ENCODE measurements at regions not wholly inside any gene's neighbourhood (a gene's known extent, or its start where the extent isn't known, plus 50 kb on each side); places are given as distances from the start of the nearest gene placed in this dataset.

DNA sequence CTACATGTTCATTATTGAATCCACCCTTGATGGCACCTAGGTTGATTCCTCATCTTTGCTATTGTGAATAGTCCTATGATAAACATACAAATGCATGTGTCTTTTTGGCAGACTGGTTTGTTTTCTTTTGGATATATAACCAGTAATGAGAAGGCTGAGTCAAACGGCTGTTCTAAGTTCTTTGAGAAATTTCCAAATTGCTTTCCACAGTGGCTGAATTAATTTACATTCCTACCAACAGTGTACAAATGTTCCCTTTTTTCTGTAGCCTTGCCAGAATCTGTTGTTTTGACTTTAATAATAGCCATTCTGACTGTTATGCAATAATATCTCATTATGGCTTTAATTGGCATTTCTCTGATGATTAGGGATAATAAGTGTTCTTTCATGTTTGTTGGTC, 184.9 kb downstream of the CASP12 start (continued):
- TF ChIP-seq, protein P1, sequence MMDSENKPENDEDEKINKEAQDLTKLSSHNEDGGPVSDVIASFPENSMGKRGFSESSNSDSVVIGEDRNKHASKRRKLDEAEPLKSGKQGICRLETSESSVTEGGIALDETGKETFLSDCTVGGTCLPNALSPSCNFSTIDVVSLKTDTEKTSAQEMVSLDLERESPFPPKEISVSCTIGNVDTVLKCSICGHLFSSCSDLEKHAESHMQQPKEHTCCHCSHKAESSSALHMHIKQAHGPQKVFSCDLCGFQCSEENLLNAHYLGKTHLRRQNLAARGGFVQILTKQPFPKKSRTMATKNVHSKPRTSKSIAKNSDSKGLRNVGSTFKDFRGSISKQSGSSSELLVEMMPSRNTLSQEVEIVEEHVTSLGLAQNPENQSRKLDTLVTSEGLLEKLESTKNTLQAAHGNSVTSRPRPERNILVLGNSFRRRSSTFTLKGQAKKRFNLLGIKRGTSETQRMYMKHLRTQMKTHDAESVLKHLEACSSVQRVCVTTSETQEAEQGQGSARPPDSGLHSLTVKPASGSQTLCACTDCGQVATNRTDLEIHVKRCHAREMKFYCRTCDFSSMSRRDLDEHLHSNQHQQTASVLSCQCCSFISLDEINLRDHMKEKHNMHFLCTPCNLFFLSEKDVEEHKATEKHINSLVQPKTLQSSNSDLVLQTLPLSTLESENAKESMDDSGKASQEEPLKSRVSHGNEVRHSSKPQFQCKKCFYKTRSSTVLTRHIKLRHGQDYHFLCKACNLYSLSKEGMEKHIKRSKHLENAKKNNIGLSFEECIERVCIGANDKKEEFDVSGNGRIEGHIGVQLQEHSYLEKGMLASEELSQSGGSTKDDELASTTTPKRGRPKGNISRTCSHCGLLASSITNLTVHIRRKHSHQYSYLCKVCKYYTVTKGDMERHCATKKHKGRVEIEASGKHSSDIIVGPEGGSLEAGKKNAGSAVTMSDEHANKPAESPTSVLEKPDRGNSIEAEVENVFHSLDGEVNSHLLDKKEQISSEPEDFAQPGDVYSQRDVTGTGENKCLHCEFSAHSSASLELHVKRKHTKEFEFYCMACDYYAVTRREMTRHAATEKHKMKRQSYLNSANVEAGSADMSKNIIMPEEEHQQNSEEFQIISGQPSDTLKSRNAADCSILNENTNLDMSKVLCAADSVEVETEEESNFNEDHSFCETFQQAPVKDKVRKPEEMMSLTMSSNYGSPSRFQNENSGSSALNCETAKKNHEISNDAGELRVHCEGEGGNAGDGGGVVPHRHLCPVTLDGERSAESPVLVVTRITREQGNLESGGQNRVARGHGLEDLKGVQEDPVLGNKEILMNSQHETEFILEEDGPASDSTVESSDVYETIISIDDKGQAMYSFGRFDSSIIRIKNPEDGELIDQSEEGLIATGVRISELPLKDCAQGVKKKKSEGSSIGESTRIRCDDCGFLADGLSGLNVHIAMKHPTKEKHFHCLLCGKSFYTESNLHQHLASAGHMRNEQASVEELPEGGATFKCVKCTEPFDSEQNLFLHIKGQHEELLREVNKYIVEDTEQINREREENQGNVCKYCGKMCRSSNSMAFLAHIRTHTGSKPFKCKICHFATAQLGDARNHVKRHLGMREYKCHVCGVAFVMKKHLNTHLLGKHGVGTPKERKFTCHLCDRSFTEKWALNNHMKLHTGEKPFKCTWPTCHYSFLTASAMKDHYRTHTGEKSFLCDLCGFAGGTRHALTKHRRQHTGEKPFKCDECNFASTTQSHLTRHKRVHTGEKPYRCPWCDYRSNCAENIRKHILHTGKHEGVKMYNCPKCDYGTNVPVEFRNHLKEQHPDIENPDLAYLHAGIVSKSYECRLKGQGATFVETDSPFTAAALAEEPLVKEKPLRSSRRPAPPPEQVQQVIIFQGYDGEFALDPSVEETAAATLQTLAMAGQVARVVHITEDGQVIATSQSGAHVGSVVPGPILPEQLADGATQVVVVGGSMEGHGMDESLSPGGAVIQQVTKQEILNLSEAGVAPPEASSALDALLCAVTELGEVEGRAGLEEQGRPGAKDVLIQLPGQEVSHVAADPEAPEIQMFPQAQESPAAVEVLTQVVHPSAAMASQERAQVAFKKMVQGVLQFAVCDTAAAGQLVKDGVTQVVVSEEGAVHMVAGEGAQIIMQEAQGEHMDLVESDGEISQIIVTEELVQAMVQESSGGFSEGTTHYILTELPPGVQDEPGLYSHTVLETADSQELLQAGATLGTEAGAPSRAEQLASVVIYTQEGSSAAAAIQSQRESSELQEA (CRISPR knock-in tag; IDR thresholded peaks at IDR 0.05; ENCODE audit: not compliant biosample characterization): no peak
- TF ChIP-seq STAT5B (CRISPR knock-in tag; IDR thresholded peaks at IDR 0.05): no peak
- TF ChIP-seq TEAD2 (CRISPR knock-in tag; IDR thresholded peaks at IDR 0.05): no peak
- TF ChIP-seq ZNF10 (CRISPR knock-in tag; IDR thresholded peaks at IDR 0.05; ENCODE audit: borderline replicate concordance, low read depth): no peak

DNA sequence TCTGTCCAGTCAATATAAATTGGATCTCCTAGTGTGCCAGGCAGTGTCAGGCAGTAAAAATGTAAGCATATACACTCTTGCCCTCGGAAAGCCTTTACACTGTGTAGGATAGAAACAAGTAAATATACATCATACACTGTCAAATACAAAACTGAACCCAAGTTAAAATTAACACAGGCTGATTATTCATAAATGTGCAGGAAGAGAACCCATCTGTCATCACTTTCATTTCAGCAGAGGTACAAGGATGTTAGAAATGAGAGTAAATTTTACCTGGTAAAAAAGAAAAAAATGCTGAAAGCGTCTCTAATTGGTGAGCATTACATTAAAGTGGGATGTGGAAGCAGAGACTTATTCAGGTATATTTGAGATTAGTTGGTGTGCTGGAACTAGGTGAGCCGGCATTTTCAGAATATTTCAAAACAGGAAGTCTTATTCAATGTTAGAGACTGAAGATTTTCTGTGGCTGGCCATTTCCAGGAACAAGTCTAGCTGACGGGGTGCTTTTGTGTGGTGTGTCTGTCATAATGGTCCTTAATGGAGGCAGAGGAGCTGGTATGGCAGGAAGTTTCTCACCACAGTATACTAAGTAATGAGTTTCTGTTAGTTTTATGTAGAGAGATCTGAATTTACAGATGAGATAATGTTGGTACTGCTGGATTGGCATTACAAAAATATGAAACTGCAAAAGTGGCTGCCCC, 192.6 kb downstream of the CASP12 start:
- TF ChIP-seq, protein P2, sequence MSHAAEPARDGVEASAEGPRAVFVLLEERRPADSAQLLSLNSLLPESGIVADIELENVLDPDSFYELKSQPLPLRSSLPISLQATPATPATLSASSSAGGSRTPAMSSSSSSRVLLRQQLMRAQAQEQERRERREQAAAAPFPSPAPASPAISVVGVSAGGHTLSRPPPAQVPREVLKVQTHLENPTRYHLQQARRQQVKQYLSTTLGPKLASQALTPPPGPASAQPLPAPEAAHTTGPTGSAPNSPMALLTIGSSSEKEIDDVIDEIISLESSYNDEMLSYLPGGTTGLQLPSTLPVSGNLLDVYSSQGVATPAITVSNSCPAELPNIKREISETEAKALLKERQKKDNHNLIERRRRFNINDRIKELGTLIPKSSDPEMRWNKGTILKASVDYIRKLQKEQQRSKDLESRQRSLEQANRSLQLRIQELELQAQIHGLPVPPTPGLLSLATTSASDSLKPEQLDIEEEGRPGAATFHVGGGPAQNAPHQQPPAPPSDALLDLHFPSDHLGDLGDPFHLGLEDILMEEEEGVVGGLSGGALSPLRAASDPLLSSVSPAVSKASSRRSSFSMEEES (CRISPR knock-in tag; IDR thresholded peaks at IDR 0.05): no peak
- TF ChIP-seq CHD4 (IDR thresholded peaks at IDR 0.05; ENCODE audit: borderline replicate concordance, low read length) (no peak), RBM22 (optimal IDR thresholded peaks at IDR 0.05; ENCODE audit: low read length) (no peak), ZNF337 (CRISPR knock-in tag; IDR thresholded peaks at IDR 0.05; ENCODE audit: borderline replicate concordance, low read depth) (no peak), GABPB1 (CRISPR knock-in tag; IDR thresholded peaks at IDR 0.05) (no peak), CC2D1A (CRISPR knock-in tag; IDR thresholded peaks at IDR 0.05) (no peak)
- no peak for FAIRE-seq
- no peak for ATAC-seq
- Histone ChIP-seq H3K27me3 (ENCODE audit: control insufficient read depth in 1 of 2, insufficient read depth in 2 of 2, low read length in 2 of 2) (no peaks in the 10 kb centered on the region), H3K36me3 (replicated peaks in 1 of 2; ENCODE audit: control insufficient read depth in 1 of 2, insufficient read depth in 2 of 2, low read length in 2 of 2) (no peaks in the 10 kb centered on the region), H3K4me1 (ENCODE audit: insufficient read depth, low read length) (no peaks in the 10 kb centered on the region), H3K9ac (ENCODE audit: insufficient read depth, low read depth, low read length) (no peak overlapping the region), H3K27ac (ENCODE audit: extremely low read length, insufficient read depth, low read length) (no peak overlapping the region), H2AFZ (ENCODE audit: low read length) (no peak overlapping the region), H3K9me3 (ENCODE audit: low read length) (no peaks in the 10 kb centered on the region), H4K20me1 (ENCODE audit: insufficient read depth, low read length) (no peaks in the 10 kb centered on the region), H3K79me2 (ENCODE audit: insufficient read depth, low read length) (no peaks in the 10 kb centered on the region), H3K4me3 (replicated peaks in 1 of 3; ENCODE audit: insufficient read depth in 1 of 3, low read depth in 2 of 3, low read length in 3 of 3) (no peak overlapping the region), H3K4me2 (ENCODE audit: low read depth, low read length) (no peak overlapping the region)
- BruUV-seq (replicated peaks): no TSS peak
- intact Hi-C loops (cut with micrococcal nuclease; ENCODE audit: unreplicated experiment): no loop called here
- POLR2A ChIA-PET: no interaction called here
- no peak for DNase-seq (ENCODE audit: low spot score)
- 0% methylated on average over 4 of the region's 4 CpGs for WGBS (ENCODE audit: low lambda C conversion rate)
- in situ Hi-C loops (cut with HindIII; ENCODE audit: extremely low pct_ligation_motif_present, low pct_unique_long_range_greater_than_20kb): no loop called here
- CTCF ChIA-PET (ENCODE audit: low intra/inter-chr PET ratio, low total read pairs): no interaction called here
